ENCODE measurements at regions not wholly inside any gene's neighbourhood (a gene's known extent, or its start where the extent isn't known, plus 50 kb on each side); places are given as distances from the start of the nearest gene placed in this dataset.

GRCh38 chr4:140316799-140317198 is 56.6 kb upstream of the SCOC start:
- no peaks in the 10 kb centered on the region for H3K9me3 Mint-ChIP-seq (ENCODE audit: insufficient read depth)
- CTCF ChIA-PET = no interaction called here

GRCh38 chr4:140315970-140316369 is 57.5 kb upstream of the SCOC start:
- H3K36me3 Mint-ChIP-seq (ENCODE audit: low read depth) = no peaks in the 10 kb centered on the region
- DNase-seq (no peak), ATAC-seq (no peak)
- no peak overlapping the region for H3K4me3 Mint-ChIP-seq
- H3K27me3 Mint-ChIP-seq (ENCODE audit: low read depth) = peaks cover 2% of the 10 kb centered on the region
- no peaks in the 10 kb centered on the region for H3K9me3 Mint-ChIP-seq (ENCODE audit: insufficient read depth)
- ChIA-PET POLR2A (no interaction called here), CTCF (no interaction called here)
- no peaks in the 10 kb centered on the region for H3K4me1 Mint-ChIP-seq (ENCODE audit: low read depth)
- no peak overlapping the region for H3K27ac Mint-ChIP-seq

More at GRCh38 chr4:140316799-140317198, 56.6 kb upstream of the SCOC start:
- no peaks in the 10 kb centered on the region for H3K4me1 Mint-ChIP-seq (ENCODE audit: low read depth)
- H3K36me3 Mint-ChIP-seq (ENCODE audit: low read depth) = no peaks in the 10 kb centered on the region
- POLR2A ChIA-PET = no interaction called here
- H3K27me3 Mint-ChIP-seq (ENCODE audit: low read depth) = no peaks in the 10 kb centered on the region
- H3K4me3 Mint-ChIP-seq = no peak overlapping the region
- DNase-seq (no peak), ATAC-seq (no peak)
- H3K27ac Mint-ChIP-seq = no peak overlapping the region

GRCh38 chr4:140315438-140315837 is 58.0 kb upstream of the SCOC start:
- ChIA-PET POLR2A (no interaction called here), CTCF (no interaction called here)
- ATAC-seq (no peak), DNase-seq (no peak)
- H3K36me3 Mint-ChIP-seq (ENCODE audit: low read depth) = no peaks in the 10 kb centered on the region
- no peaks in the 10 kb centered on the region for H3K4me1 Mint-ChIP-seq (ENCODE audit: low read depth)
- H3K9me3 Mint-ChIP-seq (ENCODE audit: insufficient read depth) = no peaks in the 10 kb centered on the region
- H3K4me3 Mint-ChIP-seq = no peak overlapping the region
- no peak overlapping the region for H3K27ac Mint-ChIP-seq
- H3K27me3 Mint-ChIP-seq (ENCODE audit: low read depth) = peaks cover 6% of the 10 kb centered on the region

GRCh38 chr4:140315019-140315418 is 58.4 kb upstream of the SCOC start:
- H3K4me1 Mint-ChIP-seq (ENCODE audit: low read depth) = no peaks in the 10 kb centered on the region
- H3K9me3 Mint-ChIP-seq (ENCODE audit: insufficient read depth) = no peaks in the 10 kb centered on the region
- no peak for ATAC-seq
- DNase-seq = no peak
- H3K27me3 Mint-ChIP-seq (ENCODE audit: low read depth) = peaks cover 7% of the 10 kb centered on the region
- no peak overlapping the region for H3K27ac Mint-ChIP-seq
- ChIA-PET CTCF (no interaction called here), POLR2A (no interaction called here)
- no peak overlapping the region for H3K4me3 Mint-ChIP-seq
- no peaks in the 10 kb centered on the region for H3K36me3 Mint-ChIP-seq (ENCODE audit: low read depth)

- Mint-ChIP-seq H3K27me3 (ENCODE audit: low read depth) (peaks cover 9% of the 10 kb centered on the region), H3K4me3 (no peak overlapping the region), H3K27ac (no peak overlapping the region), H3K4me1 (ENCODE audit: low read depth) (no peaks in the 10 kb centered on the region), H3K9me3 (ENCODE audit: insufficient read depth) (no peaks in the 10 kb centered on the region), H3K36me3 (ENCODE audit: low read depth) (no peaks in the 10 kb centered on the region)
- ATAC-seq (no peak), DNase-seq (no peak)
- ChIA-PET CTCF (no interaction called here), POLR2A (interaction anchor here (0.6 kb wide), 1 partner anchor 552 kb away, joined by 4 read pairs; no protein-coding TSS in a partner anchor)
Measured at GRCh38 chr4:140312100-140312499, 61.3 kb upstream of the SCOC start.

GRCh38 chr4:140311257-140311835 is 62.1 kb upstream of the SCOC start:
- Mint-ChIP-seq H3K36me3 (ENCODE audit: low read depth) (no peaks in the 10 kb centered on the region), H3K4me3 (no peak overlapping the region), H3K27me3 (ENCODE audit: low read depth) (peaks cover 10% of the 10 kb centered on the region), H3K4me1 (ENCODE audit: low read depth) (no peaks in the 10 kb centered on the region), H3K27ac (no peak overlapping the region), H3K9me3 (ENCODE audit: insufficient read depth) (no peaks in the 10 kb centered on the region)
- no peak for DNase-seq
- POLR2A ChIA-PET = no interaction called here
- ATAC-seq = no peak
- CTCF ChIA-PET = no interaction called here

- POLR2A ChIA-PET = interaction anchor here (0.6 kb wide), 1 partner anchor 51 kb away, joined by 3 read pairs; no protein-coding TSS in a partner anchor
- no peak for ATAC-seq
Measured at GRCh38 chr4:140309124-140309870, 64.1 kb upstream of the SCOC start.

GRCh38 chr4:140308366-140309123 is 64.9 kb upstream of the SCOC start:
- H3K9me3 Mint-ChIP-seq (ENCODE audit: insufficient read depth) = no peaks in the 10 kb centered on the region
- no peak for ATAC-seq

More at GRCh38 chr4:140309124-140309870, 64.1 kb upstream of the SCOC start:
- CTCF ChIA-PET = no interaction called here
- Mint-ChIP-seq H3K4me1 (ENCODE audit: low read depth) (no peaks in the 10 kb centered on the region), H3K4me3 (no peak overlapping the region), H3K27ac (no peak overlapping the region), H3K9me3 (ENCODE audit: insufficient read depth) (no peaks in the 10 kb centered on the region), H3K27me3 (ENCODE audit: low read depth) (peaks cover 16% of the 10 kb centered on the region), H3K36me3 (ENCODE audit: low read depth) (no peaks in the 10 kb centered on the region)
- no peak for DNase-seq

GRCh38 chr4:140305053-140305452 is 68.4 kb upstream of the SCOC start:
- peaks cover 14% of the 10 kb centered on the region for H3K27me3 Mint-ChIP-seq (ENCODE audit: low read depth)
- H3K9me3 Mint-ChIP-seq (ENCODE audit: insufficient read depth) = no peaks in the 10 kb centered on the region
- no peak overlapping the region for H3K27ac Mint-ChIP-seq
- H3K36me3 Mint-ChIP-seq (ENCODE audit: low read depth) = no peaks in the 10 kb centered on the region
- DNase-seq (no peak), ATAC-seq (no peak)
- no peak overlapping the region for H3K4me3 Mint-ChIP-seq
- ChIA-PET CTCF (interaction anchor here (1.7 kb wide), 1 partner anchor 55 kb away, joined by 4 read pairs; no protein-coding TSS in a partner anchor), POLR2A (no interaction called here)
- no peaks in the 10 kb centered on the region for H3K4me1 Mint-ChIP-seq (ENCODE audit: low read depth)

More at GRCh38 chr4:140308366-140309123, 64.9 kb upstream of the SCOC start:
- peaks cover 20% of the 10 kb centered on the region for H3K27me3 Mint-ChIP-seq (ENCODE audit: low read depth)
- H3K27ac Mint-ChIP-seq = no peak overlapping the region
- H3K4me1 Mint-ChIP-seq (ENCODE audit: low read depth) = no peaks in the 10 kb centered on the region
- POLR2A ChIA-PET = interaction anchor here (0.6 kb wide), 1 partner anchor 51 kb away, joined by 3 read pairs; no protein-coding TSS in a partner anchor
- H3K36me3 Mint-ChIP-seq (ENCODE audit: low read depth) = no peaks in the 10 kb centered on the region
- no peak for DNase-seq
- no peak overlapping the region for H3K4me3 Mint-ChIP-seq
- CTCF ChIA-PET = no interaction called here

- peaks cover 11% of the 10 kb centered on the region for H3K27me3 Mint-ChIP-seq (ENCODE audit: low read depth)
- ChIA-PET CTCF (interaction anchor here (1.7 kb wide), 1 partner anchor 56 kb away, joined by 4 read pairs; no protein-coding TSS in a partner anchor), POLR2A (no interaction called here)
- H3K4me1 Mint-ChIP-seq (ENCODE audit: low read depth) = no peaks in the 10 kb centered on the region
- H3K4me3 Mint-ChIP-seq = no peak overlapping the region
- H3K9me3 Mint-ChIP-seq (ENCODE audit: insufficient read depth) = no peaks in the 10 kb centered on the region
- ATAC-seq (no peak), DNase-seq (no peak)
- no peak overlapping the region for H3K27ac Mint-ChIP-seq
- H3K36me3 Mint-ChIP-seq (ENCODE audit: low read depth) = no peaks in the 10 kb centered on the region
Measured at GRCh38 chr4:140304346-140304745, 69.1 kb upstream of the SCOC start.

- Mint-ChIP-seq H3K9me3 (ENCODE audit: insufficient read depth) (no peaks in the 10 kb centered on the region), H3K4me3 (no peak overlapping the region), H3K4me1 (ENCODE audit: low read depth) (no peaks in the 10 kb centered on the region), H3K27ac (no peak overlapping the region), H3K27me3 (ENCODE audit: low read depth) (peaks cover 11% of the 10 kb centered on the region), H3K36me3 (ENCODE audit: low read depth) (no peaks in the 10 kb centered on the region)
- POLR2A ChIA-PET = no interaction called here
- ATAC-seq (no peak), DNase-seq (no peak)
- CTCF ChIA-PET = interaction anchor here (1.2 kb wide), 1 partner anchor 49 kb away, joined by 3 read pairs; no protein-coding TSS in a partner anchor
Measured at GRCh38 chr4:140302151-140302859, 71.1 kb upstream of the SCOC start.
